ENCODE measurements at regions not wholly inside any gene's neighbourhood (a gene's known extent, or its start where the extent isn't known, plus 50 kb on each side); places are given as distances from the start of the nearest gene placed in this dataset.

GRCh38 chr11:10622108-10622507 is 53.6 kb upstream of the LYVE1 start:
- no peak overlapping the region for H2AFZ ChIP-seq (ENCODE audit: low read depth)
- no peak overlapping the region for H3K4me3 ChIP-seq (ENCODE audit: low read depth in 2 of 2, low read length in 1 of 2)
- H4K20me1 ChIP-seq (ENCODE audit: insufficient read depth) = no peaks in the 10 kb centered on the region
- WGBS (ENCODE audit: low lambda C conversion rate) = 76% methylated on average over 2 of the region's 2 CpGs
- ChIA-PET POLR2A (no interaction called here), CTCF (interaction anchor here (1.0 kb wide), 1 partner anchor 12 kb away, joined by 3 read pairs; no protein-coding TSS in a partner anchor)
- no peaks in the 10 kb centered on the region for H3K36me3 ChIP-seq (replicated peaks in 1 of 2; ENCODE audit: control insufficient read depth in 1 of 2, insufficient read depth in 2 of 2, low read length in 1 of 2)
- no peaks in the 10 kb centered on the region for H3F3A ChIP-seq (replicated peaks; ENCODE audit: insufficient read depth)
- TF ChIP-seq SIN3A (IDR thresholded peaks at IDR 0.05; ENCODE audit: borderline replicate concordance, low read depth, low read length) (no peak), REST (IDR thresholded peaks at IDR 0.05; ENCODE audit: low read depth, low read length) (no peak), RFX5 (IDR thresholded peaks at IDR 0.05; ENCODE audit: low read length) (no peak), RCOR1 (IDR thresholded peaks at IDR 0.05; ENCODE audit: low read length) (no peak), IRF3 (IDR thresholded peaks at IDR 0.05; ENCODE audit: low read depth, low read length) (no peak), TEAD4 (IDR thresholded peaks at IDR 0.05; ENCODE audit: borderline replicate concordance, insufficient read depth) (no peak), PBX3 (IDR thresholded peaks at IDR 0.05) (no peak), NFIC (IDR thresholded peaks at IDR 0.05; ENCODE audit: borderline replicate concordance) (no peak), FOXM1 (IDR thresholded peaks at IDR 0.05; ENCODE audit: low read depth) (no peak), CHD2 (IDR thresholded peaks at IDR 0.05; ENCODE audit: low read length, partially characterized antibody) (no peak), POLR2AphosphoS5 (IDR thresholded peaks at IDR 0.05; ENCODE audit: low read depth, low read length) (no peak), ELF1 (IDR thresholded peaks at IDR 0.05) (no peak), USF2 (IDR thresholded peaks at IDR 0.05; ENCODE audit: borderline replicate concordance, low read depth, low read length) (no peak), FOXJ3 (CRISPR knock-in tag; IDR thresholded peaks at IDR 0.05) (no peak), MXI1 (IDR thresholded peaks at IDR 0.05; ENCODE audit: low read depth, low read length) (no peak), GATA2 (CRISPR knock-in tag; IDR thresholded peaks at IDR 0.05) (no peak), YY1 (IDR thresholded peaks at IDR 0.05; ENCODE audit: low read depth) (no peak), ZBTB33 (IDR thresholded peaks at IDR 0.05; ENCODE audit: borderline replicate concordance, low read depth) (no peak), NRF1 (IDR thresholded peaks at IDR 0.05; ENCODE audit: low read depth, low read length) (no peak), MAX (IDR thresholded peaks at IDR 0.05; ENCODE audit: low read depth) (no peak)
- DNase-seq = no peak
- H3K9ac ChIP-seq = no peak overlapping the region
- no peak overlapping the region for H3K4me2 ChIP-seq
- no peaks in the 10 kb centered on the region for H3K9me2 ChIP-seq
- H3K9me3 ChIP-seq = no peaks in the 10 kb centered on the region
- no peaks in the 10 kb centered on the region; a peak in 1 of 4 replicates for H3K4me1 ChIP-seq (ENCODE audit: control insufficient read depth in 1 of 2, insufficient read depth in 2 of 2, low read depth in 1 of 2, low read length in 1 of 2)
- no peaks in the 10 kb centered on the region for H3K79me2 ChIP-seq (ENCODE audit: insufficient read depth)
- H3K27me3 ChIP-seq (ENCODE audit: insufficient read depth) = no peaks in the 10 kb centered on the region
- H3K27ac ChIP-seq (ENCODE audit: low read depth in 2 of 2, low read length in 1 of 2) = no peak overlapping the region
